Right ventricle myocardium superior (tissue), 1 donor: ENCODE measurements at regions not wholly inside any gene's neighbourhood (a gene's known extent, or its start where the extent isn't known, plus 50 kb on each side); places are given as distances from the start of the nearest gene placed in this dataset.

Experiments used
- ATAC-seq: fragments of 200-7000 bp; cut with Tn5 transposase; one replicate; pipeline ENCODE4 v1.9.1; 2020; ENCODE audit warnings: mild to moderate bottlenecking; ENCODE audit not compliant: poor library complexity
- DNase-seq: peaks from one replicate; pipeline ENCODE4 v3.0.0-alpha.2; 2020
- intact Hi-C: fragments of 100-400 bp; cut with DNase I; formaldehyde crosslinking; loops from one replicate; pipeline ENCODE4 v1.11.2; 2022
- donor health status: DM: no; HTN: yes; CAD: no; lungs with severe emphysema.

GRCh38 chr13:112233716-112234115 lies 142.4 kb upstream of the SPACA7 start:
- intact Hi-C loops = no loop called here
- no peak for ATAC-seq
- no peak for DNase-seq

GRCh38 chr13:112234131-112234875 lies 141.9 kb upstream of the SPACA7 start:
- intact Hi-C loops = no loop called here
- DNase-seq = no peak
- ATAC-seq = no peak

GRCh38 chr13:112236016-112236415 lies 140.1 kb upstream of the SPACA7 start:
- no peak for ATAC-seq

GRCh38 chr13:112236539-112237197 lies 139.5 kb upstream of the SPACA7 start:
- ATAC-seq (no peak), DNase-seq (no peak)
- intact Hi-C loops = no loop called here

More at GRCh38 chr13:112236016-112236415, 140.1 kb upstream of the SPACA7 start:
- DNase-seq = no peak
- intact Hi-C loops = no loop called here

GRCh38 chr13:112238436-112238995 lies 137.6 kb upstream of the SPACA7 start:
- intact Hi-C loops = no loop called here
- DNase-seq (no peak), ATAC-seq (no peak)

GRCh38 chr13:112240076-112240475 lies 136.1 kb upstream of the SPACA7 start:
- intact Hi-C loops = no loop called here
- no peak for ATAC-seq
- DNase-seq = no peak

GRCh38 chr13:112241288-112241687 lies 134.9 kb upstream of the SPACA7 start:
- ATAC-seq (no peak), DNase-seq (no peak)
- intact Hi-C loops = no loop called here

GRCh38 chr13:112242777-112243176 lies 133.4 kb upstream of the SPACA7 start:
- intact Hi-C loops = no loop called here
- DNase-seq (no peak), ATAC-seq (no peak)

GRCh38 chr13:112244061-112244460 lies 132.1 kb upstream of the SPACA7 start:
- intact Hi-C loops = no loop called here
- ATAC-seq = no peak
- no peak for DNase-seq

GRCh38 chr13:112244495-112245177 lies 131.5 kb upstream of the SPACA7 start:
- intact Hi-C loops = no loop called here
- no peak for DNase-seq
- ATAC-seq = no peak

- no peak for ATAC-seq
- DNase-seq = no peak
- intact Hi-C loops = no loop called here
Measured at GRCh38 chr13:112245179-112245724, 130.9 kb upstream of the SPACA7 start.

- intact Hi-C loops = no loop called here
- no peak for DNase-seq
- ATAC-seq = no peak
Measured at GRCh38 chr13:112245989-112246388, 130.2 kb upstream of the SPACA7 start.

GRCh38 chr13:112246731-112247470 lies 129.3 kb upstream of the SPACA7 start:
- DNase-seq (no peak), ATAC-seq (no peak)
- intact Hi-C loops = no loop called here

- intact Hi-C loops = no loop called here
- ATAC-seq = no peak
- DNase-seq = no peak
Measured at GRCh38 chr13:112247471-112248405, 128.4 kb upstream of the SPACA7 start.

- intact Hi-C loops = no loop called here
- no peak for ATAC-seq
- no peak for DNase-seq
Measured at GRCh38 chr13:112248406-112248760, 127.8 kb upstream of the SPACA7 start.

GRCh38 chr13:112248862-112249592 lies 127.1 kb upstream of the SPACA7 start:
- no peak for DNase-seq
- intact Hi-C loops = no loop called here
- ATAC-seq = no peak
